ENCODE measurements at regions not wholly inside any gene's neighbourhood (a gene's known extent, or its start where the extent isn't known, plus 50 kb on each side); places are given as distances from the start of the nearest gene placed in this dataset.

DNA sequence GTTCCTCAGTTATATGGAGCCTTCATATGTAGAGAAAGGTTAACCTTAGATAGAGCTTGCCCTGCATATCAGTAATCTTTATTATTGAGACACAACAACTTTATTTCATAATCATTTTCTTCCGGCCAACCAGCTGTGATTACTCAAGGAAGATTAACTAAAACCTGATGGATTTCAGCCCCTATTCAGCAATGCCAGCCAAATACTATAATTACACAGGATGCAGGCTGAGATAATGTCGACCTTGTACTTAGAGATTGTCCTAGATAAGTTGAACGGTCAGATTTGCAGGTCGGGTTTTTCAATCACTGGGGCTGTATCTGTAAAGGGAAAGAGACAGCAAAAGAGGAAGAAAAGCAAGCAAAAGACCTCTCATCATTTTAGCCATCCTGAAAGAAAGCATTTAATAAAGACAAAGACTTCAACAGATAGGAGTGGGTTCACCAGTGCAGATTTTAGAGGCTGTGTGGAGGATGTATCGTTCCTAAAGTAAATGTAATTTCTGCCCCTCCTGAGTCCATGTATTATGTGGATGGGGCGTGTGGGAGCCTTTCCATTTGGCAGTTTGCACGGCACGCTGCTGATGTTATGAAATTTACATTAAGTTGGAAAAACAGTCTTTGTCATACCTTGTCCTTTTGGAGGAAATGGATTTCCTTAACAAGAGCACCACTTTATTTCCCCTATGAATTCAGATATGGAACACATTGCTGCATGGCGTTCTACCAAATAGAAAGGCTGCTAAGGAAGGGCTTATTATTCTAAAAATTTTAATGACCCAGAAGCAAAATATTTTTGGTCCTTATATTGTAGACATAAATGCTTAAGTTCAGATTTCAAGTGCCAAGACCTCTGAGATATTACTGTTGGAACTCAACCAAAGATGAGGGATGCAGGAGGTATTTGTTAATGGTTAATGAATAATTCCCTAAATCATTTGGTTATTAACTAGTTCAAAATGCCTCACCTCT lies 496.7 kb downstream of the SPRY1 start:
- DNase-seq, result no peak

DNA sequence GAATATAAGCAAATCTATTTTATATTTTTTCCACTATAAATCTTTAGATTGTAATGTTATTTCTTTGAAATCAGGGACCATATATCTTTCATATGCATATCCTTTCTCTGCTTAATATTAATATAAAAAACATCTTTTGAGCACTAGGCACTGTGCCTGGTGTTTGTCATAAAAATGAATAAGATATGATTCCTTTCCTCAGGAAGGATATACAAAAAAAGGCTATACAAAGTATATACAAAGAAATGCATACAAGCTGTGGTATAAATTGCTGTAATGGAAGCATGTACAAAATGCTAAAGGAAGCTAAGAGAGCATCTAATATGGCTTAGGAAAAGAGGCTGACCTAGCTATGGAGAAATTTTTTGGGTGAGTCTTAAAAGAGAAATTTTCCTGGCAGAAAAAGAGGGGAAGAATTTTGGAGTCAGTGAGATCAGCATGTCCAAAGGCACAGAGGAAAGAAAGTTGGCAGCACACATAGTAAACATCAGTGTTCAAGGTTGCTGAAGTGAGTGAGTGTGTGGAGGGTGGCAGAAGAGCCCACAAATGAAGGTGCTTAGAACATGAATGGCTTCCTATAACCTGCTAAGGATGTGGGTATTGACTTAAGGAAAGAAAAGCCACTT lies 500.0 kb downstream of the SPRY1 start:
- DNase-seq, result no peak

DNA sequence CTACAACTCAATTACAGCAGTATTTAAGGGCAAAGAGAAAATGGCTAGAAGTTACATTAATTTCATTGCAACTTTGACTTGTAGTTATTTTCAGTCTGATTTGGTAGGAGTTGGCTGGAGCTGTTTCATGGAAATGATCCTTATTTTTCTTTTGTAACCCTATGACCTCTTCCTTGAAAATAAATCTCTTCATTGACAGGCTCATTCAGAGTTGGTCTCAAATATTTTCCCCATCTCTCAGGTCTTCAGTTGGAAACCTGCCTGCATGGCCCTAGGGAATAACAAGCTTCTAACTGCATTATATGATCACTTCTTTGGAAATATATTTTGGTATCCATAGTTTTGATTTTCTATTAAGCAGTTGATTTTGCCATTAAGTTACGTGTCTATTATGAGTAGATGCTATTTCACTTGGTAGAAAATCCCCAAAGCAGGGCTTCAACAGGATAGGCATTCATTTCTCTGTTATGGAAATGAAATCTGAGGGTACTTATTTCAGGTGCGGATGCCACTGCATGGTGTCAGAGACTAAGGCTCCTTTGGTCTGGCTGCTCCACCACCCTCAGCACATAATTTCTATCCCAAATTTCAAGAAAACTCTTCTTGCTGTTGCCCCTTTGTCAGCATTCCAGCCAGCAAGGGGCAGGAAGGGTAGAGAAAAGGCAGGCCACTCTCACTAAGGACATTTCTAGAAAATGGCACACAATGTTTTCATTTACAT lies 502.5 kb downstream of the SPRY1 start:
- no peak for DNase-seq

DNA sequence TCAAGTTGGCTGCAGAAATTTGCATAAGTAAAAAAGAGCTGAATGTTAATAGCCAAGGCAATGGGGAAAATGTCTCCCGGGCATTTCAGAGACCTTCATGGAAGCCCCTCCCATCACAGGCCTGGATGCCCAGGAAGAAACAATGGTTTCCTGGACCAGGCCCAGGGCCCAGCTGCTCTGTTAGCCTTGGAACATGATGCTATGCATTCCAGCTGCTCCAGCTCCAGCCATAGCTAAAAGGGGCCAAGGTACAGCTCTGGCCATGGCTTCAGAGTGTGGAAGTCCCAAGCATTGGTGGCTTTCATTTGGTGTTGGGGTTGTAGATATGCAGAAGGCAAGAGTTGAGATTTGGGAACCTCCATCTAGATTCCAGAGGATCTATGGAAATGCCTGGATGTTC lies 508.3 kb downstream of the SPRY1 start:
- no peak for DNase-seq

DNA sequence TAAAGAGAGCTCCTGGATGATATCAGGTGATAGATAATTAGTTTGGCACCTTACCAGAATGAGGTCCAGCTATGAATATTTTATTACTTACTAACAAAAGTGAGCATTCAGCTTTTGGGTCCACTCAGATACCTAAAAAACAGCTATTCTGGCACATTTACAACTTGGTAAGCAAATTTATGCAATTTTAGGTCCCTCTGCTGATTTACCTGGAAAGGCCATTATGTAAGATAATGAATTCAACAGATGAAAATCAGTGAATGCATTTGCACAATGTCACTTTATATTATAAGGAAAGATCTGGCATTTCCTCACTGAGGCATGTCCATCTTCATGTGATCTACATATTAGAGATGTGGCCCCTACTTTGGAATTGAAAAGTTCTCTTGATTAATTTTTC lies 517.0 kb downstream of the SPRY1 start:
- no peak for DNase-seq

DNA sequence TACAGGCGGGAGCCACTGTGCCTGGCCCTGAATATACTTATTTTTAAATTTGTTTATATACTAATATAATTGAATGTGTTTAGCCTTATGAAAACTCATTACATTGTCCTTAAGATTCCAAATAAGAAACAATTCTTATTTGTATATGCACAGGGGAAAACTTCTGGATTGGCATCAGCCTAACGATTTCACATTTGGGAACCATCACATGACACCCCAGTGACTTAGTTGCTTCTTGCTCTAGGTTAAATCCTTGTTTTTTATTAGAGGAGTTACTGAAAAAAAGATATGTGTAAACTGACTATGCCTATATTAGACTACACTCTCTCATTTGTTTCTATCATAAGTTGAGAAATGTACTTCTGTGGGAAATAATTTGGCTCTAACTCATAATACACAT lies 520.2 kb downstream of the SPRY1 start:
- DNase-seq, result no peak

DNA sequence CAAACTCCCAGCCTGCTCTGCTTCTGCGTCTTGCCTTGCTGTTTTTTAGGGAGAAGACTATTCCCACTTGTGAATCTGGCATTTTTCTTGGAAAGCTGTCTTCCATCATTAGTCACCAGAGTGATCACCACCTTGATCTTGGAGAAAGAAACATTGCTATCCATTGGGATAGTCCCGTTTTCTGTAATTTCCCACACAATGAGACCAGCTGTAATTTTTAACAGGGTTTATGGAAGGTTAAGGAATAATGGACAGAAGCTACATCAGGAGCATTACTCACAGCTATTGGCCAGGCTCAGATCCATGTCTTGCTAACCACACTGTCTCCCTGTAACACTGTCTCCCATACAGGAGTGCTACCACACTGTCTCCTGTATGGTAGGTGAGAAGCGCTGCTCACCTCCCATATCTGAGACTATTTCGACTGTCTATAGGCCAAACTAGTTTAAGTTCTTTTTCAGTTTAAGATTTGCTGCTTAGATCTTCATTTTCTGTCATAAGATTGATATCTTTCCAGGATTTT lies 523.0 kb downstream of the SPRY1 start:
- DNase-seq, result no peak

DNA sequence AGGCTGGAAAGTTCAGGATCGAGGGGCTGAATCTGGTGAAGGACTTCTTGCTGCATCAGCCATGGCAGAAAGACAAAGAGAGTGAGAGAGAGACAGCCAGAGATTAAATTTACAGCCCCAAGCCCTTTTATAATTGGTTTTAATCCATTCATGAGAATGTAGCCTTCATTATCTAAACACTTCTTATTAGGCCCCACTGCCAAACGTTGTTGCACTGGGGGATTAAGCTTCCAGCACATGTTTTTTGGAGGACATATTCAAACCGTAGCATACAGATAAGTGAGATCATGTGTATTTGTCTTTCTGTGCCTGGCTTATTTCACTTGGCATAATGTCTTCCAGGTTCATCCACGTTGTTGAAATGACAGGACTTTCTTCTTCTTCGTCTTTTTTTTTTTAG lies 524.7 kb downstream of the SPRY1 start:
- DNase-seq, result no peak

DNA sequence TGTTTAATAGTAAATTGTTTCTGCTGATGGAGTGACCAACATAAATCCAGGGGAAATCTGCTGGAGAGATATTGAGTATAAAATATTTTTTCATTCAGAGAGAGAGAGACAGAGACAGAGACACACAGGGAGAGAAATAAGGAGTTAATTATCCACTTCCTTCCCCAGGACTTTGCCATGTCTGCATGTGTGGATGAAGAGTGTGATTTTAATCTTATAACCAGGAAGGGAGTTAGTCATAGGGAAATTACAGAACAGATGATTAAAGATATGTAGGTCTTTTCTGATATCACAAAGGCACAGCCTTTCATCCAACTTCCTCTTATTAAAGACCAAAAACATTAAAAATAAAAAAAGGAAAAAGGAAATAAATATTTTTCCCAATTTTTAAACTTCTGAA lies 526.3 kb downstream of the SPRY1 start:
- no peak for DNase-seq

DNA sequence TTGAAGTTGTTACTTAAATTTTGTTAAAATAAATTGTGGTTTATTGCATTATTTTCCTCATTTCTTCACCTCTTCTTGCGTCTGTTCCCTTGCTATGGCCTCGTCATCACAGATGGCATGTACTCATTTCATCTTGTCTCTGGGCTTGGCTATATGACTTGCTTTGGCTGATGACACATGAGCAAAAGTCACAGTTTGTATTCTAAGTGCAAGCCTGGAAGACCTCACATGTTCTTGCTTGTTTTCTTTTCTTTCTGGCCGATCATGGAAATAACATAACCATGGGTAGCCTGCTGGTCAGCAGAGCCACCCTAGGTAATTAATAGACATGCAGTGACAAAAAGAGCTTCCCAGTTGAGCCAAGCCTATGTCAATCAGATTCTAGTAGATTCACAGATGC lies 527.9 kb downstream of the SPRY1 start:
- DNase-seq, result no peak

DNA sequence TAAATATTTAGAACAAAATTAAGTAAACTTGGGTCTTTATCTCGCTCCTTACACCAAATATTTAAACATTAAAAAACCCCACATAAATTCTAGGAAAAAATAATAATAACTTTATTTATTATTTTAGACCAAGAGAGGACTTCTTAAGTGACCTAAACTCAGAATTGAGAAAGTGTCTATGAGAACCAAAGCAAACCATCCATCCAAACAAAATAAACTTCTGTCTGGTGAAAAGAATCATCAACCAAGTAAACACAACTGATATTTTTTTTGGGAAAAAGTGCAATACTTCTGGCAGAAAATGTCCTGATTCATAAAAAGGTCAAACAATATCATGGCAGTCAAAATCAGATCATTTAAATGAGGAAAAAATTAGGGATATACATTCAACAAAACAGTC lies 533.0 kb downstream of the SPRY1 start:
- DNase-seq, result no peak

DNA sequence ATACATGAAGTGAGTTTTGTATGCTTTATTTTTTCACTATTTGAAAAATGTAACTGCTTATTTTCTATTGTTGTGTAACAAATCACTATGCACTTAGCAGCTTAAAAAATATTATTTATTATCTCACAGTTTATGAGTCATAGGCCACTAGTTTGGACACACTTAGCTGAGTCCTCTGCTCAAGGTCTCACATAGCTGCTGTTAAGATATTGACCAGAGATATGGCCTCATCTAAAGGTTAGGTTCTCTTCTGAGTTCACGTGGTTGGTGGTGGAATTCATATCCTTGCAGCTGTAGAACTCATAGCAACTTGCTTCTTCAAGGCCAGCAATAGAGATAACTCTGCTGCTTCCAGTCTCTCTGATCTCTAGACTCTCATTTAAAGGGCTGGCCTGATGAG lies 534.4 kb downstream of the SPRY1 start:
- no peak for DNase-seq

DNA sequence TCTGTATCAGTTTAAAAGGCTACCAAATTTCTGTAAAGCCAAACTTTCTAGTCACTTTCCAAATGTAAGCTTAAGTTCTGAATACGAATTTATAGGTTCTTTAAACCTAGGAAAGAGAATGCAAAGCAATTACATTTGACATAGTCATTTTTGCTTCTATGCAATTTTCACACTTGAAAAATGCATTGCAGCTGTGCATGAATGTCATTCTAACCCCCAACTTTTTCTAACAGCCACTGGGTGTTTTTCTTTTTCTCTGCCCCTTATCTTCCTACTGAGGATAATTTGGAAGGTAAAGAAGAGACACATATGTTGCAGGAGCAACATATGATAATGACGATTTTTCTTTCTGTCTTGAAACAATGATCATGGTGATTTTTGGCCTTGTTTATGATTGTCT lies 537.5 kb downstream of the SPRY1 start:
- DNase-seq, result no peak

DNA sequence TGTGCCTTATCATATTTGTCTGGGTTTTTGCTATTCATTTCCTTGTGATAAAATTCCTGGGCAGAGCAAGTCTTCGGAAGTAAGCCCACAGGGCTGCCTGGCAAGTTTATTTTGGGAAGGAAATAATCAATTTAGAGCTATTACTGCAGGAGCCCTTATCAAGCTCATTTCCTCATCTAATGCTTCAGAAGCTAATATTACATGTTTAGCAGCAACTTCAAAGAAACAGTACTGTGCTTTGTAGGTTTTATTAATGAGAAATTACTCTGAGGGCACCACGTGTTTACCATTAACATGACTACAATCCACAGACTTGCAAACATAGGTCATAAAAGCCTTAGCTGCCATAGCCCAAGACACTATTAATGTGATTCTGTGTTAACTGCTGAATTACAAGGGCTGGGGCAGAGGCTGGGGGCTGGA lies 540.0 kb downstream of the SPRY1 start:
- DNase-seq, result no peak

DNA sequence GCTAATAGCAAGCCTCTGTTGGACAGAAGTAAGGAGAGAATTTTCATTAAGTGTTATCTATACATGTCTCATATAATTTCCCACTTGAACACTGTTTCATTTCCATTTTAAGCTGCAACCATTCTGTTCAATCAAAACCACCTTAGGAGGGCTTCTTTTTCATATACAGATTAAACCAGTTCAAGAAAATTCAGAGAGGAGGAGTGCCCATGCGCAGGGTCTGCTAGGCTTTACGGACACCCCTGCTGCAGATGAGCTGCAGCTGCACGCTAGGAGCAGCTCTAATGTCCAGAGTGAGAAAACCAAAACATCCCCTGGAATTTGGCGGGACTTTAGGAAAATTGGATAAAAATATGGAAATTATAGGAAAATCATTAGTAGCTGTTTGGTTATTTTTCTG lies 541.0 kb downstream of the SPRY1 start:
- DNase-seq, result no peak

DNA sequence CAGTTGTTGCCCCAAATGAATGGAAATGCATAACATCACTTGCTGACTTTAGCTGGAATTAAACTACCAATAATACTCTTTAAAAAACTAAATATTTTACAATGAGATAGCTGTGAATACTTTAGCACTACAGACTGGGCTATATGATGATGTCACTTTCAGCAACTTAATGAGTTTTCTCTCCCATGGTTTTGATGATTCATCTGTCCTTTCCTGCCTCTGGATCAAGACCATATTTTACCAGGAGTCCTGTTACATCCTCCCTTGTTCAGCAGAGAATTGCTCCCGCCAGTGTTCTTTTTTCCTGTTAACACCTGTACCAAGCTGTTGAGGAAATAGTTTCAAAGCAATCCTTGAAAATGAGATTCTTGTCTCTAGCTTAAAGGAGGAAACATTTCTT lies 543.0 kb downstream of the SPRY1 start:
- DNase-seq, result no peak

DNA sequence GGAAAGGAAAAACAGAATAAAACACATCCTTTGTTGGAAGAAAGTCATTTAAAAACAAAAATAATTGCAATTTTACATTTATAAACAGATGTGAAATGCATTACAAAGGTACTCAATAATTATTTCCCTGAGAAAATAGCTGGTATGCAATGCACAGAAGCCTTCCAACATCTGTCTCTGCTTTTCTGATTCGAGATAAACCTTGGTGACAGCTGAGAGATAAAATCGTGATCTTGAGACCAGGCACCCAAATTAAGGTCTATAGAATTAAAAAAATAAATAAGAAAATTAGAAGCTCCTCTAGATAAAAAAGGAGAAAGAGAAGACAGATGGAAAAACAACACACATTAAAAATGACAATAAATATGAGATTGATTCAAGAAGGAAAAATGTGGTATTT lies 544.0 kb downstream of the SPRY1 start:
- no peak for DNase-seq

DNA sequence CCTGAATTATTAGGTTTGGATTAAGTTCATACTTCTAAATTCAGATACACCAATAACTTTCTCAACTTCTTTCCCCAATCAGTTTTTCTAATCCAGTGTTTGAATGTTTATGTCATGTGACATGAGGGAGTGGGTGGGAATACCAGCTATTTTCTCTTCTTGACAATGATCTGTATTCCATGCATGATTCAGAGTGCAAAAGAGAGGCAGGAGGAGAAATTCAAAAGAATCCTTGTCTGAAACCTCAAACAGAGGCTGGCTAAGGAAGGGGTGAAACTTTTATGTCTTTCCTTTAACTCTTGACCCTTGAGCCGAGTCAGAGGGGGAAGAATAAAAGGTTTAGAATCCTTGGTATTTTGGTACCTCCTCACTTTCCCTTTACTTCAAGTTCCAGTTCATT lies 544.7 kb downstream of the SPRY1 start:
- DNase-seq, result no peak

DNA sequence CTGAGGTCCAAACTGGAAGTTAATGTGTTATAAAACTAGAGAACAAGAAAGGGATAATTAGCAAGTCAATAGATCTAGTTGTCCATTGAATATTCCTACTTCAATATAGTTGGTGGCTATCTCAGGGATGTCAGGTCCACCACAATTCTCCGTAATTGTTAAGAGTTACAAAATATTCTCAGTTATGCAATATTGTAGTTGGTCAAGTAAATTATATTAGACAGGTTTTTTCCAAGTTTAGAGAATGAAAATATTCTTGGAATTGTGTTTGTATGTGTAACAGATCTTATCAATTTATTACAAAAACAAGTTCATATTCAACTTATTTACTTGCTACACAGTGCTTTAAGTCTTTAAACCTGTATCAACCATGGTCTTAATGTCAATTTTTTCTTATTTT lies 547.4 kb downstream of the SPRY1 start:
- DNase-seq, result no peak

DNA sequence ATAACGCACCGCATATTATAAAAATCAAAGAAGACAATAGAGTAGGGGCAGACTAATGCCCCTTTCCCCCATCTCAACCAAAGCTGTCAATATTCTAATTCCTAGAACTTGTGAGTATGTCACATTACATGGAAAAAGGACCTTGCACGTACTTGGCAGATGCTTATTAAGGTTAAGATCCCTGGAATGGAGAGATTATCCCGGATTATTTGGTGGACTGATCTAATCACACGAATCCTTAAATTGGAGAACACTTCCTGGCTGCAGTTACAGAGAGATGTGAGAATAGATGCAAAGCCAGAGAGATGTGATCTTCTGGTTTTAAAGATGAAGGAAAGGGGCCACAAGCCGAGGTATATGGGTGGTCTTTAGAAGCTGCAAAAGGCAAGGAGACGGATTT lies 548.7 kb downstream of the SPRY1 start:
- DNase-seq, result no peak

DNA sequence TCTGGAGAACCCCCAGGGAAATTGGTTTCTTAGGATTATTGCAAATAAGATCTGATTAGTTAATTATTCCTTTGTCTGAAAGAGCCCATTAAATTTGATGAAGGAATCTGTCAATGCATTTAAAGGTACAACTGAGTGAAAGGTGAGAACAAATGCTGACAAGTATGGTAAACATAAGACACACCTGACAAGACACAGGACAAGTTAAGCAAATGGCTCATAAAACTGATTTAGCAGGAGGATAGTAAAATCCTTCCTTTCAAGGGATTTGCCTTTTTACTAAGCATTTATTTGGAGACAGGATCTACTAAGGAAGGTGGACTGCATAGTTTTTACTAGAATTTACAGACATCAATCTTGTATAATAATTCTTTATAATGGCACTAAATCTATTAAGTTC lies 553.9 kb downstream of the SPRY1 start:
- no peak for DNase-seq

DNA sequence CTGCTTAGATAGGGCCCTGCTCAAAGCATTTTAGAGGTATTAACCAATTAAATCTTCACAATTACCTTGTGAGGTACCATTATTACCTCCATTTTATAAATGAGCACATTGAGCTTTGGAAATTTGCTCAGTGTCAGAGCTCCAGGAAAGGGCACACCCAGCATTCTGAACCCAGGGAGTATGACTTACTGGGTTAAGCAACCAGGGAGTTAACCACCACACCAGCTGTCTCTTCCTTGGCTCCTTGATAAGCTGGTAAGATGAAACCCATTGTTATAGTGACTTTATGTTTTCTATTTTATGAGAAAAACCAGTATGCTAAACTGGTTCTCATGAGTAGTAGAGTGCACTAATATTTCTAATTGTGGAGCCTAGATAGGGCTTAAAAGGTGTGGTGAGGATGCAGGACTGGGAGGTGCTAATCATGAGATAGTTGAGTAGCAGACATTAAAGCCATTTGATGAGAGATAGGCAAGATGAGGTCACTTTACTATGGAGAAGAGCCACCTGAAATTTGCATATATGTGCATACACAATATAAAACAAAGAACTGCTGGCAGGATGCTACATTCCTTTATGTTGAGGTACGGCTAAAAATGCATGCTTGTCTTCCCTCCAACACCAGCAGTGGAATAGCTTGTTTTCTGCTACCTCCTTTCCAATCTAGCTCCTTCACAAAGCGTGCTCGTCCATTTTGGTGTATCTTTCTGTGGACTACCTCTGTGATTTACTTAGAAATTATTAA lies 556.1 kb downstream of the SPRY1 start:
- no peak for DNase-seq

DNA sequence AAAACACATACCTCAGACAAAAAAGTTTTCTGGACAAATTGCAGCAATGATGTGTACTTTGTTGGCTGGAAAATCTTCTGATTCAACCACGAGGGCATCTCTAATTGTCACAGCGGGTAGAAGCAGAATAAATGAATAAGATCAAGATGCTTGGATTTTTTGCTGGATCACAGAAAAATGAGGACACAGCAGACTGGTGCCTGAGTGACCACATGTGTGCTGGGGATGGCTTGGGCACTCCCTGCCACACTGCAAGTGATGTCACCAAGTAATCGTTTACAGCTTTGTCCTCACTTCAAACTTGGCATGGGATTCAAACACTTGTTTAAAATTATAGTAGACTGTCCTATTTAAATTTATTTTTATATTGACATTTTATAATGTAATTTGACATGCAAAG lies 557.0 kb downstream of the SPRY1 start:
- DNase-seq, result no peak

Data from CD4-positive, alpha-beta T cell treated with Interleukin-12 subunit alpha and Interleukin-12 subunit beta, for 1 hour (primary cell).